T-helper 17 cell (primary cell): ENCODE measurements at regions not wholly inside any gene's neighbourhood (a gene's known extent, or its start where the extent isn't known, plus 50 kb on each side); places are given as distances from the start of the nearest gene placed in this dataset.
A peak's percentile ranks its signal among the peaks of the same experiment; 100 is the strongest.

Experiments used
- ATAC-seq: fragments of 150-1000 bp; cut with Tn5 transposase; 2 replicates; pipeline ENCODE4 v1.10.0; 2021; ENCODE audit warnings: mild to moderate bottlenecking, moderate library complexity
- DNase-seq, 3 donors: peaks; one replicate each; pipeline versions ENCODE4 v3.0.0 to v3.0.0-alpha.2; 2020 to 2021
- H3K9me3 ChIP-seq: one replicate; pipeline ENCODE4 v1.7.0; 2013; ENCODE audit warnings: low read length, mild to moderate bottlenecking; ENCODE audit not compliant: control insufficient read depth, poor library complexity, severe bottlenecking
- H3K27ac Mint-ChIP-seq: one replicate; pipeline ENCODE4 v1.8.0; 2022; ENCODE audit warnings: mild to moderate bottlenecking, moderate library complexity, mixed read lengths
- H3K27me3 Mint-ChIP-seq: one replicate; pipeline ENCODE4 v1.8.0; 2022; ENCODE audit warnings: mixed read lengths
- H3K36me3 Mint-ChIP-seq: one replicate; pipeline ENCODE4 v1.8.0; 2022; ENCODE audit warnings: low read depth, mixed read lengths
- H3K4me1 Mint-ChIP-seq: one replicate; pipeline ENCODE4 v1.8.0; 2022; ENCODE audit warnings: mild to moderate bottlenecking, mixed read lengths
- H3K4me3 Mint-ChIP-seq: one replicate; pipeline ENCODE4 v1.8.0; 2022; ENCODE audit warnings: mild to moderate bottlenecking, moderate library complexity, mixed read lengths

DNA sequence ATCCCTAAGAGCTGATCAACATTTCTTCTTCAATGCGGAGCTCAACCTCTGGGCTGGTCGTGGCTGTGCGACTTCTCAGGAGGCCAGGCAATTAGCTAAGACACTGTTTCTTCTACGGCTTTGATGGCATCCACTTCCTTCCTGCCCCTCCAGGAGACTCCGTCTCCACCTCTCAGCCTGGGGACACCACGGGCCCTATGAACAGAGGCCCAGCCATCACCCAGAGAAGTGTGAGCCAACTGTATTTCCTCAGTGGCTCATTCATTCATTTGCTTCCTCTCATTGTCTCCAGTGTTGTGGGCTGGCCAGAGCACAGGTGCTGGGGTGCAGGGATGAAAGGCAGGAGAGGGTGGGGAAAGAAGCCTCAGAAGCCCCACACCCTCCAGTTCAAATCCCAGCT is 51.8 kb upstream of the APCDD1L start:
- H3K27me3 Mint-ChIP-seq: peaks cover 29% of the 10 kb centered on the region
- peaks cover 2% of the 10 kb centered on the region for H3K4me1 Mint-ChIP-seq
- ATAC-seq (no peak), DNase-seq (no peak)
- no peaks in the 10 kb centered on the region for H3K9me3 ChIP-seq
- H3K4me3 Mint-ChIP-seq: no peak overlapping the region
- peak overlapping the region; percentile 17 for H3K27ac Mint-ChIP-seq
- no peaks in the 10 kb centered on the region for H3K36me3 Mint-ChIP-seq

DNA sequence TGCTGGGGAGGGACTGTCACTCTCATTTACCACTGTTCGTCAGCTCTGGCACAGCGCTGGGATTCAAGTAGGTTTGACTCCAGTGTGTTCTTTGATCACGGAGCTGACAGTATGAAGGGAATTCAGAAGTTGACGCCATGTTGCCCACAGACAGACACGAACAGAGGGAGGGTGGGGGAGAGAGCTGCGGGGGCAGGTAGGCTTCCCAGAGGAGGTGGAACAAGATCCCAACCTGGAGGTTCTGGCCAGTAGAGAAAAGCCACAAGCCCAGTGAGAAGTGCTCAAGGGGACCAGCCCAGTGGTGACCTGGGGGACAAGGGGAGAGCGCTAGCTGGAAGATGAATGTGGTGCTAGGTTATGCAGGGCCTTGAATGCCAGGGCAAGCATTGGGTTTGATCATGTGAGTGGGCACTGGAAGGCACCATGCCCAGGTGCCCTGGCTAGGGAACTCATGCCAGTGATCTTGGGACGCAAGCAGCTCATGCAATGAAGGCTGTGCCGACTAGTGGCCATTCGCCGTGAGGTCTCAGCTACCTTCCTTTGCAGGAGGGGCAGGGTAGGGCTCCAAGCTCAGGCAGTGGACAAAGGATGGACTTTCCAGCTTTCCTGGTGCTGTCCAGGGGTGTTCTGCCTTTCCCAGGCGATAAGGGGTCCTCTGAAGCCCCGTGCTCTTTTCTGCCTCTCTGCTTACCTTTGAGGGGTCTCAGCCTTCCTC is 50.4 kb upstream of the APCDD1L start:
- ATAC-seq: no peak
- Mint-ChIP-seq H3K4me3 (no peak overlapping the region), H3K36me3 (no peaks in the 10 kb centered on the region), H3K27me3 (peaks cover 24% of the 10 kb centered on the region), H3K4me1 (peaks cover 2% of the 10 kb centered on the region), H3K27ac (no peak overlapping the region)
- no peaks in the 10 kb centered on the region for H3K9me3 ChIP-seq
- no peak for DNase-seq
